Lower leg skin (tissue), 3 donors: ENCODE measurements at regions not wholly inside any gene's neighbourhood (a gene's known extent, or its start where the extent isn't known, plus 50 kb on each side); places are given as distances from the start of the nearest gene placed in this dataset.

ENCODE experiments used
- CTCF ChIP-seq, 3 donors: fragments of 450-650 bp; IDR thresholded peaks; one replicate each; pipeline ENCODE4 v1.5.1; 2016; ENCODE audit warnings: antibody characterized with exemption in 3 of 3, mild to moderate bottlenecking in 3 of 3, moderate library complexity in 2 of 3
- POLR2A ChIP-seq, 2 donors: fragments of 450-650 bp; IDR thresholded peaks; one replicate each; pipeline ENCODE4 v1.6.1; 2016 to 2017; ENCODE audit warnings: antibody characterized with exemption in 2 of 2, mild to moderate bottlenecking in 1 of 2, moderate library complexity in 1 of 2

- TF ChIP-seq POLR2A (IDR thresholded peaks at IDR 0.05) (no peak), CTCF (IDR thresholded peaks at IDR 0.05) (no peak)
Observed at GRCh38 chr12:68403711-68404110, 71.5 kb upstream of the MDM1 start.
